ENCODE measurements at regions not wholly inside any gene's neighbourhood (a gene's known extent, or its start where the extent isn't known, plus 50 kb on each side); places are given as distances from the start of the nearest gene placed in this dataset.
"Not testable (repeated sequence)": the region's sequence is repeated elsewhere in the genome, so short reads cannot be mapped to it uniquely, and the experiment has no call there.

GRCh38 chr6:103455275-103455674, 1404.4 kb downstream of the HACE1 start:
- DNase-seq (ENCODE audit: extremely low read depth in 1 of 11, low read depth in 9 of 11, low spot score in 4 of 11) = no peak

GRCh38 chr6:103409475-103409874, 1450.2 kb downstream of the HACE1 start:
- no peak for DNase-seq (ENCODE audit: extremely low read depth in 1 of 11, low read depth in 9 of 11, low spot score in 4 of 11)

GRCh38 chr6:103405321-103405720, 1454.4 kb downstream of the HACE1 start:
- no peak for DNase-seq (ENCODE audit: extremely low read depth in 1 of 11, low read depth in 9 of 11, low spot score in 4 of 11)

- no peak for DNase-seq (ENCODE audit: extremely low read depth in 1 of 11, low read depth in 9 of 11, low spot score in 4 of 11)
Measured at GRCh38 chr6:103404799-103405198, 1454.9 kb downstream of the HACE1 start.

GRCh38 chr6:103396768-103397167, 1463.0 kb downstream of the HACE1 start:
- DNase-seq (ENCODE audit: extremely low read depth in 1 of 11, low read depth in 9 of 11, low spot score in 4 of 11) = no peak

- no peak for DNase-seq (ENCODE audit: extremely low read depth in 1 of 11, low read depth in 9 of 11, low spot score in 4 of 11)
Measured at GRCh38 chr6:103379272-103379671, 1480.4 kb downstream of the HACE1 start.

GRCh38 chr6:103367212-103367611, 1492.5 kb downstream of the HACE1 start:
- DNase-seq (ENCODE audit: extremely low read depth in 1 of 11, low read depth in 9 of 11, low spot score in 4 of 11) = peak in 5 of 11 donors; percentile 12 to 40 (median 15)

GRCh38 chr6:103356531-103356930, 1503.2 kb downstream of the HACE1 start:
- DNase-seq (ENCODE audit: extremely low read depth in 1 of 11, low read depth in 9 of 11, low spot score in 4 of 11) = no peak

GRCh38 chr6:103344554-103345163, 1515.1 kb downstream of the HACE1 start:
- no peak for DNase-seq (ENCODE audit: extremely low read depth in 1 of 11, low read depth in 9 of 11, low spot score in 4 of 11)

- DNase-seq (ENCODE audit: extremely low read depth in 1 of 11, low read depth in 9 of 11, low spot score in 4 of 11) = no peak
Measured at GRCh38 chr6:103335412-103335811, 1524.3 kb downstream of the HACE1 start.

- DNase-seq (ENCODE audit: extremely low read depth in 1 of 11, low read depth in 9 of 11, low spot score in 4 of 11) = peak in 6 of 11 donors; percentile 4 to 36 (median 12)
Measured at GRCh38 chr6:103326760-103327757, 1532.7 kb downstream of the HACE1 start.

GRCh38 chr6:103313432-103313831, 1546.3 kb downstream of the HACE1 start:
- no peak for DNase-seq (ENCODE audit: extremely low read depth in 1 of 11, low read depth in 9 of 11, low spot score in 4 of 11)

GRCh38 chr6:103294376-103294775, 1565.3 kb downstream of the HACE1 start:
- DNase-seq (ENCODE audit: extremely low read depth in 1 of 11, low read depth in 9 of 11, low spot score in 4 of 11) = not testable (repeated sequence)

GRCh38 chr6:103284835-103285234, 1574.9 kb downstream of the HACE1 start:
- no peak for DNase-seq (ENCODE audit: extremely low read depth in 1 of 11, low read depth in 9 of 11, low spot score in 4 of 11)

GRCh38 chr6:103280417-103280816, 1579.3 kb downstream of the HACE1 start:
- no peak for DNase-seq (ENCODE audit: extremely low read depth in 1 of 11, low read depth in 9 of 11, low spot score in 4 of 11)

GRCh38 chr6:103277936-103278335, 1581.8 kb downstream of the HACE1 start:
- no peak for DNase-seq (ENCODE audit: extremely low read depth in 1 of 11, low read depth in 9 of 11, low spot score in 4 of 11)

- DNase-seq (ENCODE audit: extremely low read depth in 1 of 11, low read depth in 9 of 11, low spot score in 4 of 11) = peak in 8 of 11 donors; percentile 2 to 36 (median 4)
Measured at GRCh38 chr6:103273048-103273447, 1586.7 kb downstream of the HACE1 start.

GRCh38 chr6:103269581-103269980, 1590.1 kb downstream of the HACE1 start:
- no peak for DNase-seq (ENCODE audit: extremely low read depth in 1 of 11, low read depth in 9 of 11, low spot score in 4 of 11)

GRCh38 chr6:103268335-103268734, 1591.4 kb downstream of the HACE1 start:
- DNase-seq (ENCODE audit: extremely low read depth in 1 of 11, low read depth in 9 of 11, low spot score in 4 of 11) = no peak

- DNase-seq (ENCODE audit: extremely low read depth in 1 of 11, low read depth in 9 of 11, low spot score in 4 of 11) = no peak
Measured at GRCh38 chr6:103264020-103264419, 1595.7 kb downstream of the HACE1 start.
